Activated CD4-positive, alpha-beta T cell treated with anti-CD3 and anti-CD28 coated beads for 36 hours (primary cell): ENCODE measurements at regions not wholly inside any gene's neighbourhood (a gene's known extent, or its start where the extent isn't known, plus 50 kb on each side); places are given as distances from the start of the nearest gene placed in this dataset.
A peak's percentile ranks its signal among the peaks of the same experiment; 100 is the strongest.

ENCODE experiments used
- ATAC-seq: fragments of 200-7000 bp; cut with Tn5 transposase; one replicate; pipeline ENCODE4 v1.10.0; 2021; ENCODE audit warnings: mild to moderate bottlenecking, moderate library complexity
- CTCF ChIA-PET: fragments of 350-600 bp; sonication (Branson Sonifier 250); formaldehyde crosslinking; loops from one replicate; lab custom pipeline; 2021; ENCODE audit warnings: antibody characterized with exemption; lab: Charles Lee
- POLR2A ChIA-PET: fragments of 350-600 bp; sonication (Branson Sonifier 250); formaldehyde crosslinking; loops from one replicate; lab custom pipeline; 2021; ENCODE audit warnings: antibody characterized with exemption, inconsistent platforms; lab: Charles Lee
- DNase-seq: peaks from one replicate; pipeline ENCODE4 v3.0.0-alpha.2; 2020
- H3K27ac Mint-ChIP-seq: one replicate; pipeline ENCODE4 v1.8.0; 2021; ENCODE audit warnings: mixed read lengths
- H3K27me3 Mint-ChIP-seq: one replicate; pipeline ENCODE4 v1.8.0; 2021; ENCODE audit warnings: mixed read lengths
- H3K36me3 Mint-ChIP-seq: one replicate; pipeline ENCODE4 v1.8.0; 2021; ENCODE audit warnings: low read depth, mixed read lengths
- H3K4me1 Mint-ChIP-seq: one replicate; pipeline ENCODE4 v1.8.0; 2021; ENCODE audit warnings: mixed read lengths
- H3K4me3 Mint-ChIP-seq: one replicate; pipeline ENCODE4 v1.8.0; 2021; ENCODE audit warnings: mild to moderate bottlenecking, moderate library complexity, mixed read lengths
- H3K9me3 Mint-ChIP-seq: one replicate; pipeline ENCODE4 v1.8.0; 2021; ENCODE audit warnings: low read depth, mixed read lengths
- intact Hi-C, 2 experiments: fragments of 100-400 bp; cut with DNase I in 1 of 2; cut with micrococcal nuclease in 1 of 2; formaldehyde crosslinking; loops; one replicate each; pipeline versions ENCODE4 v1.14.2 to v1.15.1; 2022 to 2024; cut with DNase I, micrococcal nuclease

DNA sequence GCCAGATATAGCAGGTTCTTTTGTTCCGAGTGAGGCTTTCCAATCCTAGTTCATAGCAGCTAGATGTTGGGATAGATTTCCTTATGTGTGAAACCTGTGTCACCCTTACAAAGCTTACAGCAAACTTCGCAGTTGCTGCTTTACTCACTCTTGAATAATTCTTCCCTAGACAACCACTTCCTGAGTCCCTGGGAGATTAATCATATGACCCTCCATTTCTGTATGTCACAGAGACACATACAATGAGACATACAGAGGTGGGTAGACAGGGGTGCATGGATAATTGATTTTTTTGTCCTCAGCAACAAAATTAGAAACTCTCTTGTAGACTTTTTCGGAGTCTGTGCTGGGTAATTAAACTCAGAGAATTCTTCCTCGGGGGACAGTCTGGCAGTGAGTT, 163.2 kb downstream of the NSUN3 start:
- no peak overlapping the region for H3K27ac Mint-ChIP-seq
- ATAC-seq, result peak; percentile 57

DNA sequence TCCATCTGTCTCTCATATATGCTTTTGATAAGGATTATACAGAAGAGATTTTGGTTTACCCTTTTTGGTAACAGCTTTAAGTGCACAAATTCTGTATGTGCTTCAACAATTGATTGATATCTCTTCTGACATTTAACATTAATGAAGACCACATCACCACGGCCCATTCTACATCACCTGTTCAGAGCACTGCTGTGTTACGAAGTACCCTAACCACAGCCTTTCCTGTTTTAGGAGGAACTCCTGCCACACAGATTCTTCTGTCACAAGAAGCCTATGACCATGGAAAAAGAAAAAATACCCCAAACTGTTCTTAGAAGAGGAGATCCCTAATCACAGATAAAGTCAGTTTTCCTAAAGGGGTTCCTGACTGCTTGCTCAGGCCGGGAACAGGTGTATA, 170.1 kb downstream of the NSUN3 start:
- Mint-ChIP-seq H3K27ac (no peak overlapping the region), H3K27me3 (no peaks in the 10 kb centered on the region), H3K36me3 (no peaks in the 10 kb centered on the region), H3K4me1 (no peaks in the 10 kb centered on the region), H3K9me3 (peaks cover 4% of the 10 kb centered on the region), H3K4me3 (no peak overlapping the region)
- CTCF ChIA-PET, result interaction anchor here (2.1 kb wide), 1 partner anchor 15 kb away, joined by 9 read pairs; no protein-coding TSS in a partner anchor
- DNase-seq (no peak), ATAC-seq (no peak)
- intact Hi-C loops, result no loop called here
- POLR2A ChIA-PET, result no interaction called here

More for the DNA sequence above, 163.2 kb downstream of the NSUN3 start:
- Mint-ChIP-seq H3K36me3 (no peaks in the 10 kb centered on the region), H3K9me3 (peaks cover 9% of the 10 kb centered on the region), H3K4me3 (no peak overlapping the region), H3K27me3 (peaks cover 3% of the 10 kb centered on the region), H3K4me1 (peaks cover 5% of the 10 kb centered on the region)
- intact Hi-C loops, result no loop called here
- ChIA-PET POLR2A (no interaction called here), CTCF (no interaction called here)
- no peak for DNase-seq

DNA sequence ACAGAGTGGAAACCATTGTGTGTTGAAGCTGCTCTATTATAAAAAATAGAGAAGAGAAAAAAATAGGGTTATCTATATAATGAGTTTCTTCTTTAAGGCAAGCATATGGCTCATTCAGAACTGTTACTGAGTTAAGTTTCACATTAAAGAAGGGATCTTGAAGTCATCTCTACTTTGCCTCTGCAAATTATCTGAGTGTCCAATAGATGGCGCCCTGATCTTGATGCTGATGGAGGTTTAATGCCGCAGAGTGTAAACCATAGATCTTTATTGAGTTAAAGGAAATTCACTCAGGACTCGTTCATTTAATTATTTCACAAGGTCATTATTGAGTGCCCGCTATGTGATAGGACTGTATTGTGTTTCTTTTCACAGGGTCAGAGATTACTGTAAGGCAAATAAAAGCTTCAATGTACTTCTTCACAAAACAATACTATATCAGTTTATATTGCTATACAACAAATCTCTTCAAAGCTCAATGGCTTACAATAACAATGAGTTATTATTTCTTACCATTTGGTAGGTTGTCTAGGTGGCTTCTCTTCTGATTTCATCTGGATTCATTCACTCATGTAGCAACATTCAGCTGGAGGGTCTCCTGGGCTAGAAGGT, 171.4 kb downstream of the NSUN3 start:
- Mint-ChIP-seq H3K27me3 (no peaks in the 10 kb centered on the region), H3K9me3 (peaks cover 4% of the 10 kb centered on the region), H3K27ac (no peak overlapping the region), H3K36me3 (no peaks in the 10 kb centered on the region), H3K4me3 (no peak overlapping the region), H3K4me1 (no peaks in the 10 kb centered on the region)
- ATAC-seq (no peak), DNase-seq (peak; percentile 18)
- intact Hi-C loops, result no loop called here
- POLR2A ChIA-PET, result no interaction called here
- CTCF ChIA-PET, result interaction anchor here (0.6 to 2.1 kb wide), 6 partner anchors 11 to 101 kb away, joined by 3 to 9 read pairs (median 4); no protein-coding TSS in a partner anchor

DNA sequence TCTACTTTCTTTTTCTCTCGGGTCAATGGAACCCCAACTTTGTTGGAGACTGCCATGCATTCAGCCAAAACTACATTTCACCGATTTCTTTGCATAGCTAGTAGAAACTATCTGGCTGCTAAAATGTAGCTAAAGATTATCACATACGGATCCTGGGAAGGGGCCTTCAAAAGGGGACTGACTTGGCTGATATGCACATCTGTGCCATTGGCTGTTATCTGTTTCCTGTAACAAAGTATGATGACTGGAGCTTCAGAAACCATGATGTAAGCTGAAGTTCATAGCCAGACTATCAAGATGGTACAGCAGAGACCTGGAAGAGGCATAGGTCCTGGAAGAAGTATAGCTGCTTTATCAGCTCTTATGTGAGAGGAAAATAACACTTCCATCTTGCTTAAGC, 179.1 kb downstream of the NSUN3 start:
- Mint-ChIP-seq H3K27ac (no peak overlapping the region), H3K9me3 (peaks cover 1% of the 10 kb centered on the region), H3K4me1 (no peaks in the 10 kb centered on the region), H3K36me3 (no peaks in the 10 kb centered on the region), H3K4me3 (no peak overlapping the region), H3K27me3 (peaks cover 2% of the 10 kb centered on the region)
- POLR2A ChIA-PET, result no interaction called here
- no peak for ATAC-seq
- CTCF ChIA-PET, result no interaction called here
- intact Hi-C loops, result loop anchor here in 1 of 2 experiments (10.0 kb wide), 1 partner anchor 237 kb away; no protein-coding TSS in a partner anchor
- no peak for DNase-seq

DNA sequence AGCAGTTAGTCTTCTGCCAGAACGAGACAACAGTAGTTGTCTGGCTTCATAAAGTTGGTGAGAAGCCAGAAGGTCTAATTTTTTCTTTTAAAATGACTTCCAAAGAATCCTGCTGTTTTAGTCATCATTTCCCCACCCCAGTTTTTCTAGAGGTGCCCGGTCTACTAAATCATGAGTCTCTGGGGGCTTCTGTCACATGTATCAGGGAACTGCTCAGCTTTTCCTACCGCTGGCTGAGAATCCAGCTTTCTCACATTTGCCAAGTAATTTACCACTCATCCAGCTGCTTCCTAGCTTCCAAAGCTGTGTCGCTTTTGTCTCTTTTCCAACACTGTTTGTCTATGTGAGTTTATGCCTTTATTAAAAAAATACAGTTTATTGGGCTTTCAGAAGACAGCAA, 183.3 kb downstream of the NSUN3 start:
- H3K36me3 Mint-ChIP-seq, result no peaks in the 10 kb centered on the region
- ATAC-seq (no peak), DNase-seq (no peak)
- H3K4me1 Mint-ChIP-seq, result no peaks in the 10 kb centered on the region
- ChIA-PET POLR2A (no interaction called here), CTCF (no interaction called here)
- intact Hi-C loops, result loop anchor here in 1 of 2 experiments (10.0 kb wide), 1 partner anchor 241 kb away; no protein-coding TSS in a partner anchor
- peaks cover 1% of the 10 kb centered on the region for H3K9me3 Mint-ChIP-seq
- no peak overlapping the region for H3K4me3 Mint-ChIP-seq
- peaks cover 8% of the 10 kb centered on the region for H3K27me3 Mint-ChIP-seq
- H3K27ac Mint-ChIP-seq, result no peak overlapping the region

DNA sequence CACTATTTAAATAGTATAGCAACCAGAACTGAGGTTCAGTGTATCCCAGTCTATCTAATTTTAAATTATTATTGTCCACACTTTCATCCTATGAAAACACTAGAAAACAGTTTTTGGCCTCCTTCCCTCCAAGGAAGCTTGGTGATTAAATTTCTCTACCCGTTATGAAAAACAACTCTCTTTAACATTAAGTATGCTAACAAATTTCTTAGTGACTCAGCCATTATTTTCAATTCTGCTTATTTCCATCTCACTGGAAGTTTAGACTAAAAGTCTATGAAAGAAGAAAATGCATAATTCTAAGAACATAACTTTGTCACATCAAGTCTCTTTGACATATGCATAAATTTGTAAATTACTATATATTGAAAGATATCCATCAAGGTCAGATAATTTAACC, 185.2 kb downstream of the NSUN3 start:
- ChIA-PET CTCF (interaction anchor here (0.7 to 3.0 kb wide), 7 partner anchors 8 to 93 kb away, joined by 3 to 11 read pairs (median 7); no protein-coding TSS in a partner anchor), POLR2A (no interaction called here)
- no peak overlapping the region for H3K27ac Mint-ChIP-seq
- no peak for ATAC-seq
- DNase-seq, result no peak
- intact Hi-C loops, result loop anchor here in 1 of 2 experiments (10.0 kb wide), 1 partner anchor 243 kb away; no protein-coding TSS in a partner anchor
- H3K4me3 Mint-ChIP-seq, result no peak overlapping the region
- no peaks in the 10 kb centered on the region for H3K9me3 Mint-ChIP-seq
- H3K36me3 Mint-ChIP-seq, result no peaks in the 10 kb centered on the region
- no peaks in the 10 kb centered on the region for H3K4me1 Mint-ChIP-seq
- H3K27me3 Mint-ChIP-seq, result peaks cover 8% of the 10 kb centered on the region

DNA sequence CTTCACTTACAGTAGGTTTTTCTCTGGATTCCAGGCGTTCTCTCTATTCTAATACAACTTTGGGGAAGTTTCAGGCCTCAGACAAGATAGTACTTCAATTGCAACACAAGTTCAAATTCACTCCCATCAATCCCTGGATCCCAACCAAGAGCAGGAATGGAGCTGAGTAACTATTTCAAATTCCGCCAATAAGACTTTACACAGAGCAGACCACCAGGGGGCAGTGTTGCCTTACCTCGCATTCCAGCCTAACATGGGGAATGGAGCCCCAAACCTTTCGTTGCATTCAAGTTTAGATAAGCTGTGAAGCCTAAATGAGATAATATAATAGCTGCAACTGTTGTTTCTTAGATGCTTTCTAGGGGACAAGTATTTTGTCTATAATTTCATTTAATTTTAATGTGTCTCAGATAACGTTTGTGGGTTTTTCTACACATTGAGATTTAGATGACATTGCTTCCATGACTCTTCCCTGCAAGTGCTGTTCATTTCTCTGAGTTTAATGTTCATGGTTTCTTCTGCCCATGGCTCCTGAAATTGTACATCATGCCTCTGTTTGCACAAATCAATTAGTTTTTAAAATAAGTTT, 186.7 kb downstream of the NSUN3 start:
- ChIA-PET CTCF (interaction anchor here (0.6 to 3.0 kb wide), 22 partner anchors 11 to 567 kb away, joined by 3 to 11 read pairs (median 4); no protein-coding TSS in a partner anchor), POLR2A (no interaction called here)
- no peak for ATAC-seq
- DNase-seq, result peak; percentile 82
- intact Hi-C loops, result loop anchor here (1.0 to 10.0 kb wide), 2 partner anchors 245 kb away; no protein-coding TSS in a partner anchor
- peaks cover 8% of the 10 kb centered on the region for H3K27me3 Mint-ChIP-seq
- H3K9me3 Mint-ChIP-seq, result no peaks in the 10 kb centered on the region
- no peaks in the 10 kb centered on the region for H3K36me3 Mint-ChIP-seq
- no peak overlapping the region for H3K4me3 Mint-ChIP-seq
- H3K27ac Mint-ChIP-seq, result no peak overlapping the region
- H3K4me1 Mint-ChIP-seq, result no peaks in the 10 kb centered on the region

DNA sequence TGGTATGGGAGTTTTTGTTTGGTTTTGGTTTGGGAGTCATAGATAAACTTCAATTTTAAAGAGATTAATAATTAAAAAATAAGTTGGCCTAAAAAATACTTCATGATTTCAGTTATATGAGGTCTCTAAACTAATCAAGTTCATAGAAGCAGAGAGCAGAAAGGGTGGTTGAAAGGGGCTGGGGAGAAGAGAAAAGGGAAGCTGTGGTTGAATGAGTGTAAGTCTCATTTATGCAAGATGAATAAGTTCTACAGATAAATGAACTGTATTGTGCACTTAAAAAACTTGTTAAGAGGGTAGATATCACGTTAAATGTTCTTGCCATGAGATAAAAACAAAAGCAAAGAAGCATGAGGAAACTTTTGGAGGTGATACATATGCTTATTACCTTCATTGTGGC, 188.7 kb downstream of the NSUN3 start:
- intact Hi-C loops, result no loop called here
- Mint-ChIP-seq H3K4me3 (no peak overlapping the region), H3K27ac (no peak overlapping the region), H3K27me3 (peaks cover 8% of the 10 kb centered on the region), H3K4me1 (no peaks in the 10 kb centered on the region), H3K36me3 (no peaks in the 10 kb centered on the region), H3K9me3 (no peaks in the 10 kb centered on the region)
- POLR2A ChIA-PET, result no interaction called here
- CTCF ChIA-PET, result interaction anchor here (0.6 kb wide), 1 partner anchor 296 kb away, joined by 3 read pairs; no protein-coding TSS in a partner anchor
- ATAC-seq (no peak), DNase-seq (no peak)

DNA sequence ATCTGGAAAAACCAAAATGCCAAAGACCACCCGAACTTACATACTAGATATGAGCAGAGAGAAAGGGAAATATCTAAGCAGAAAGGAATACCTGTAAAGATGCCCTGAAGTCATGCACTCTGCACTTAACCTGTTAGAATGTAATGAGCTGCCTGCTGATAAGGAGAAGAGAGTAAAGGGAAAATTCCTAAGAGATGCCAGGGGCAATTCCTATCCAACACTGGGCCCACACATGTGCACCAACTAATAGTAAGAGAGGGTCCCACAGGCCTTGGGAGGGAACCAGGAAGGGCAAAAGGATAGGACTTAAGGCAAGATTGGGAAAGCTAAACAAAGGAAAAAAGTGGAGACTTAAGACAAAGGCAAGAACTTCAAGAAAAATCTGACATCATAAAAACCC, 189.5 kb downstream of the NSUN3 start:
- no peaks in the 10 kb centered on the region for H3K36me3 Mint-ChIP-seq
- H3K27me3 Mint-ChIP-seq, result peaks cover 8% of the 10 kb centered on the region
- no peak overlapping the region for H3K4me3 Mint-ChIP-seq
- H3K9me3 Mint-ChIP-seq, result no peaks in the 10 kb centered on the region
- no peak overlapping the region for H3K27ac Mint-ChIP-seq
- DNase-seq (no peak), ATAC-seq (no peak)
- intact Hi-C loops, result no loop called here
- no peaks in the 10 kb centered on the region for H3K4me1 Mint-ChIP-seq
- ChIA-PET CTCF (no interaction called here), POLR2A (no interaction called here)

DNA sequence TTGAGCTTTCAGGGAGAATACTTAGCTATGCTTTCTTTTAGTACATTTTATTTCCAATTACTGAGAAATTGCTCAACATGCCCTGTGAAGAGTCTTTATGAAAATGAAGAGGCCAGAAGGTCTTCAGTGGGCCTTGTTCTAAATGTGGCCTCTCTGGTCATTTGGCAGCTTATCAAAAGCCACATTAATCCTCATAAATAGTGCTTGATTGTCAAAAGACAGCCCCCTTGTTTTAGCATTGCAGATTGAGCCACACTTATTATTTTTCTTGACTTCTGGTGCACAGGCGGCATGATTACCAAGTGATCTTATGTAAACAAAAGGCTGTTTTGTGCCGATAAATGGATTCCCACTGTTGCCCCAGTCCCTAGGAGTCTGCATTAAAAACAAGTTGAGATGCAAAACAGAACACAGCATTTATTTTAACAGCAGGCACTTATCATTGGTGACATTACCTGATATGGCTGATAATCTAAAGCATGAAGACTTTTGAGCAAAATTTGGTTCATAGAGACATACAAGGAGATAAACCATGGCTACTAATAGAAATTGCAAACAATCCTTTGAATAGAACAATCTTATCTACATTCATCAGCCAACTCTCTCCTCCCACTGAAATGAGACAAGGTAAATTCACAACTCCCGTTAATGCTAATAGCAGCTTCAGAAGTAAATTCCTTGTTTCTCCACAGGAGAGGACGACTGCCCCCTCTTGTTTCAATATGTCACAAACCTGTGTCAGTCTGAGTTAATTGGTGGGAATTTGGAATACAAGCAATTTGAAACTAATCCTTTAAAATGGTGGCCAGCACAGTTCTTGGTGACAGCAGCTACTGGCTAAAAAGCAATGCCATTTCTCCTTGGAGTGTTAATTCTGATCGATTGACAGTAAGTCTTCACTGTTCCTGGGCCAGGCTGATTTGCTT, 194.3 kb downstream of the NSUN3 start:
- Mint-ChIP-seq H3K4me3 (no peak overlapping the region), H3K36me3 (no peaks in the 10 kb centered on the region), H3K9me3 (no peaks in the 10 kb centered on the region), H3K27me3 (no peaks in the 10 kb centered on the region), H3K4me1 (no peaks in the 10 kb centered on the region), H3K27ac (no peak overlapping the region)
- intact Hi-C loops, result no loop called here
- no peak for DNase-seq
- ChIA-PET CTCF (interaction anchor here (0.7 to 1.4 kb wide), 2 partner anchors 9 to 61 kb away, joined by 3 to 4 read pairs; no protein-coding TSS in a partner anchor), POLR2A (no interaction called here)
- no peak for ATAC-seq

DNA sequence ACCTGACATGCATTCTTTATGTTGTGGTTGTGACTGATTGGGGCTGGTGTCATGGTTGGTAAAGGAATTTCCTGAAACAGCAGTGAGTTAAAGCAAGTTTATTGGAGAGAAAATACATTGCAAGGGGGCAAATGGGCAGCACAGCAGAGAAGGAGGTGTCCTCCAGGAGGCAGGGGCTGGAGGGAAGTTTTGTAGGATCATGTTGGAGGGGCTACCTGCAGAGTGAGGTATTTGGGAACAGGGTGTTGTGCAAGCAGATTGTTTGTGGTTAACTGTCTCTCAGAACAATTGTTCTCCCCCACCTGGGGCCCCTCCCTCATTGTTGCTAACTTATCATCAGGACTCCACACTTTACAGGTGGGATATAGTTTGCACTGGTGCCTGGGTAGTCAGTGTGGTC, 196.0 kb downstream of the NSUN3 start:
- intact Hi-C loops, result no loop called here
- Mint-ChIP-seq H3K36me3 (no peaks in the 10 kb centered on the region), H3K27ac (no peak overlapping the region), H3K27me3 (no peaks in the 10 kb centered on the region), H3K9me3 (no peaks in the 10 kb centered on the region), H3K4me1 (no peaks in the 10 kb centered on the region), H3K4me3 (no peak overlapping the region)
- ChIA-PET CTCF (no interaction called here), POLR2A (no interaction called here)
- no peak for DNase-seq
- no peak for ATAC-seq
